Left lobe of liver (tissue), 2 donors: ENCODE measurements at regions not wholly inside any gene's neighbourhood (a gene's known extent, or its start where the extent isn't known, plus 50 kb on each side); places are given as distances from the start of the nearest gene placed in this dataset.
"Not testable (repeated sequence)": the region's sequence is repeated elsewhere in the genome, so short reads cannot be mapped to it uniquely, and the experiment has no call there.

Experiments used
- ATAC-seq: fragments of 200-7000 bp; cut with Tn5 transposase; one replicate; pipeline ENCODE4 v1.9.1; 2020; ENCODE audit warnings: mild to moderate bottlenecking, moderate library complexity
- DNase-seq: peaks from one replicate; pipeline ENCODE4 v3.0.0-alpha.2; 2020; ENCODE audit warnings: low spot score
- donor health status: DM: no; HTN: no; CAD: no; lungs with moderate emphysema.
- donor health status: DM: no; HTN: yes; CAD: no.

DNA sequence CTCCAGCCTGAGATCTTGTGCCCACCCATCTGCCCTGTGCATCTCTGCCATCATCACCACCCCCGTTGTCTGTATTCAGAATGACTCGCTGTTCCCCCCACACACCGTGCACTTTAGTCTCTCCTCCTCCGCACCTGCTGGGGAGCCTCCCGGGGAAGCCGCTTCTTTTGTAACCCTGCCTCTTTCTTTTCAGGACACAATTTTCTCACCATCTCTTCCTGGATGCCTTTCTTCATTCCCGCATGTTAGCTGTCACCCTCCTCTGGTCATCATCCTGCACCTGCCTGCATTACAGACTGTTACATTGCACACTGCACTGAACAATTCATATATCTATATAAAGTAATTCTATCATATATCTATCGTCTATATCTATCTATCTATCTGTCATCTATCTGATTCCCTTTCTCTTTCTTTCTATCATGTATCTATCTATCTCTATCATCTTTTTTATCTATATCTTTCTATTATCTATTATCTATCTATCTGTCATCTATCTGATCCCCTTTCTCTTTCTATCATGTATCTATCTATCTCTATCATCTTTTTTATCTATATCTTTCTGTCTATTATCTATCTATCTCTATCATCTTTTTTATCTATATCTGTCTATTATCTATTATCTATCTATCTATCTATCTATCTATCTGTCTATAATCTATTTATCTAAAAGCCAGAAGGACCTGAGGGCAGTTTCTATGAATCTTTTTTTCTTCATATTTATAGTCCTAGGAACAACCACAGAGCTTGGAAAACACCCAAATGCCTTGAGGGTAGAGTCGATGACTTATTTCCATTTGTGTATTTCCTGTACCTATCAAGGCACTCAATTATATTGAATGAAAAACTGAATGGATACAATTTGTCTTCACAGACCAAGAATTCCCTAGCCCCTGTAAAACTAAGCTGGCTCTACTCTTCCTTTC, 642.5 kb downstream of the ACTR3B start:
- ATAC-seq: no peak
- no peak for DNase-seq

GRCh38 chr7:153402721-153403541, 643.4 kb downstream of the ACTR3B start:
- ATAC-seq: no peak
- no peak for DNase-seq

DNA sequence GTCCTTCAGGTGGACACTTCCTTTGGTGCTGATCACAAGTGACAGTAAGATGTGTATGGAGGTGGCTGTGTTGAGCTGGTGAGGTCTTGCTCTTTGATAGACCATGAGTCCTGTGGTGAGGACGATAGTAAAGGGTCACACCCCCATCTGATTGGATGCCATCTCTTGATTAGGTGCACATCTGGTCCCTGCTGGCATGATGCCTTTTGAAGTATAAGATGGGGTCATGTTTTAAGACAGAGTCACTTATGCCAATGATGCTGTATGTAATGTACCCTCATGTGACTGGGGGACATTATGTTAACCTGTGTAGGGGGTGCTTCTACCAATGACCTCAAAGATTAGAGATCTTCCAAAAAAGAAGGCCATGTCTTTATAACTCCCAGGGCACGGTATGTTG, 644.6 kb downstream of the ACTR3B start:
- ATAC-seq (no peak), DNase-seq (no peak)

- DNase-seq: no peak
- no peak for ATAC-seq
These were observed 645.3 kb downstream of the ACTR3B start for GRCh38 chr7:153404781-153405279.

DNA sequence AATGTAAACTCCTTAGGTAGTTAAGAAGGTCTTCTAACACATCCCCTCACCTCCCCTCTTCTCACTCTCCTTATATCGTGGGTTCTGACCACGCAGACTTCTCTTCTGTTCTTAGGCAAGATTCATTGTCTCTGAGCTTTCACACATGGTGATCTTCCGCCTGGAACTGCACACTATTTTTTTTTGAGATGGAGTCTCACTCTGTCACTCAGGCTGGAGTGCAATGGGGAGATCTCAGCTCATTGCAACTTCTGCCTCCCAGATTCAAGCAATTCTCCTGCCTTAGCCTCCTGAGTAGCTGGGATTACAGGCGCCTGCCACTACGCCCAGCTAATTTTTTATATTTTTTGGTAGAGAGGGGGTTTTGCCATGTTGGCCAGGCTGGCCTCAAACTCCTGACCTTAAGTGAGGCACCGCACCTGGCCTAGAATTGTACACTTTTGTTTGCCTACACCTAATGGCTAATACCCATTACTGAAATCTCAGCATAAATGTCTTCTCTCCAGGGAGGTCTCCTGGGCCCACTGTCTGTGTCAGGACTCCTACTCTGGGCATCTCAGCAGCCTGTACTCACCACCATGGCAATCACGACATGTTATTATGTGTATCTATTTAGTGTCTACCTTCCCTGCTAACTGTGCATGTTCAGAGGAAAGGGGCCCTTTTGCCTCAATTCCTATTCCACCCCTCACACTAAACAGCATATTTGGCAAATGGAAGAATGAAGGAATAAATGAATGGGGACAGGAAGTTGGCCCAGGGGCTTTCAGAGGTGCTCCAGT, 646.3 kb upstream of the DPP6 start:
- DNase-seq: no peak
- ATAC-seq: no peak

DNA sequence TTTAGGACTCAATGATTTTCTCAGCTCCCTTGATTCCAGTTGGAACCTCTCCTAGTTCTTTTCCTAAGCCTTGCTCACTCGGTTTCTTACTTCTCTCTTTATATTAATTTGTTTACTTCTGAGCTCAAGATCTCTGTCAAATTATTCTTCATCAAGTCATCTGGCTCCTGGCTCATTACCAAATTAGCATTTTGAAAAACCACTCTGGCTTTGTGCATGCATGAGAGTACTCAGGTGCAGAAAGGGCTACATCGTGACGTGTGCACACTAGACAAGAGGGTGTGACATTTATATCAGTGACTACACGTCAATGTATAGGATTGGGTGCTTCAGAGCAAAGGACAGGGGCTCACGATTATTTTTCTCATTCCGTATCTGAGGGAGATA, 645.7 kb upstream of the DPP6 start:
- DNase-seq (no peak), ATAC-seq (no peak)

GRCh38 chr7:153407291-153408046, 644.7 kb upstream of the DPP6 start:
- ATAC-seq: no peak
- no peak for DNase-seq

- ATAC-seq: no peak
- no peak for DNase-seq
These were observed 643.5 kb upstream of the DPP6 start for GRCh38 chr7:153408360-153409335.

DNA sequence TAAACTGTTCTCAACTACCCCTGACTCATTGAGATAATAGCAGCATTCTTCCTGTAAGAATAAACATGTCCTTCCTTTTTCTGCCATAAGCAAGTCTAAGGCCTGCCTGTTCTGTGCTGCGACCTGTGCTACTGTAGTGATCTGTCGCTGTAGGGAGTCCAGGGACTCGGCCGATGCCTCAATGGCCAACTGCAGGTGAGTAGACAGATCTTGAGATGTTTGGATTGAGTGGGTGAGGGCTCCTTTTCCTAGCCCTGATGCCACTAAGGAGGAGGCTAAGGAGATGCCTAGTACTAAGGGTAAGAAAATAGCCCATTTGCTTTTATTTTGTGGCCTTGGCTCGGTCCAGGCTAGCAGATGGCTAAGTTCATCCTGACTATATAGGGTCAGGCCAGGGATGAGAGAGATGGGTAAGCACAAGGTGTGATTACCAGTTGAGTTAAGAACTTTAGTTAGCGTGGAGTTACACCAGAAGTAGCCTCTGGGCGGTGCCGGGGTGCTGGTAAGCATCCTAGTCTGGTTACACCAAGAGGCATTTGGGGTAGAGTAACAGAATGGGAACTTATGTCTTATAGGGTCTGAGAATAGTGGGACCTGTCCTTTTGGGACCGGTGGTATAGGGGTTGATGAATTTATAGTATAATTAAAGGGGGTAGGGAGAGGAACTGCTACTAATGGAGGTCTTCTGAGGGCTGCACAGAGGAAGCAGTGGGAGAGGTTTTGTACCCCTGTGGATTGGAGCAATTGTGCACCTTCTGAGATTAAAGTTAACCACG, 642.4 kb upstream of the DPP6 start:
- ATAC-seq: not testable (repeated sequence)

DNA sequence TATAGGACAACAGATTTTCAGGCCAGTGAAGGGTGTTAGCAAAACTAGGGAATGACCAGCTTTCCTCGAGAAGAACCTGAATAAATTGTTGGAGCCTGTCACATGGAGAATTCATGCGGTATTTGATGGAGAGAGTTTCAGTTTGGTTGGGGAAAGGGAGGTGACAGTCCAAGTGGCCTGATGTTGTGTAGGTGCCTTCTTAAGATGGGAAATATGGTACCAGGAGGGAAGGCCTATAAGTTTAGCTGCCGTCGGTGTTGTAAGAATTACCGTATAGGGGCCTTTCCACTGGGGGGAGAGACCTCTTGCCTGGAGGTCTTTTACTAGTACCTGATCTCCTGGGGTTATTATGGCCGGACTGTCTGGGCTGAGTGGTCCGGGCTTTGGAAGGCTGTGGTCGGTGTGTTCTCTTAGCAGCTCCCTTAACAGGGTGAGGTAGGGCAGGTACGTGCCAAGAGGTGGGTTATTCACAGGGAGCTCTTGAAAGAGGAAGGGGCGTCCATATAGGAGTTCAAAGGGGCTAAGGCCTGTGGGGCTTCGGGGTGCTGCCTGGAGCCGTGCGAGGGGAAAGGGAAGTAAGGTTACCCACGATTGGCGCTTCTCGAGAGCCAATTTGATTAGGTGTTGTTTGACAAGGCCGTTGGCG, 641.1 kb upstream of the DPP6 start:
- DNase-seq, ATAC-seq: not testable (repeated sequence)

More for the DNA sequence above, 642.4 kb upstream of the DPP6 start:
- not testable (repeated sequence) for DNase-seq

- DNase-seq, ATAC-seq: not testable (repeated sequence)
These were observed 639.9 kb upstream of the DPP6 start for GRCh38 chr7:153412114-153412823.

DNA sequence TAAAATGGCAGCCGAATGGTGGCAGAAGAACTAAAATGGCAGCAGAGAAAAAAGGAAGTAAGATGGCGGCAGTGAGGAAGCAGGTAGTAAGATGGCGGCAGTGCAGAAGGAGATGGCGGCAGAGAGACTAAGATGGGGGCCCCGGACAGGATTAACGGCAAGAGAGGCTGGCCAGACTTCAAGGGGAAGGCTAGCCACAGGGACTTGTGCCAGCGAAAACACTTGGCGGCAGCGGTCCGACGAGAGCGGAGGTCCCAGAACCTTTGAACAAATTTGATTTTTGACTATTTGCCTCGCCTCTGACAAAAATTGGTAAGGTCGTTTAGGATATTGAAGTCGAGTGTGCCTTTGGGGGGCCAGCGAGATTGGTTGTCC, 639.4 kb upstream of the DPP6 start:
- ATAC-seq: not testable (repeated sequence)

DNA sequence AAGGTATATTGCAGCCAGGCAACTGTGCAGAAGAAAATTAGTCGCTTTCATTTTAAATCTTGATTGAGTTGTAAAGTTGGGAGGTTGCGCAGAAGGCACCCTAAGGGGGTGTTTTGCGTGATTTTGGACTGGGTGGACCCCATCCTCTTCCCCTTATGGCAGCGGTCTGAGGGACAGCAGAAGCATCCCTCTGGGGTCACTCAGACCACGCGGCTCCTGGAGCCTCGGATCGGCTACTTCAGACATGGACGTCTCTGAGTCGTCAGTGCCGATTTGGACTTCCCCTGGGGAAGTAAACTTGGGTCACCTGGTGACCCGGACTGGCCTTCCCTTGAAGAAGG, 639.0 kb upstream of the DPP6 start:
- DNase-seq (no peak), ATAC-seq (no peak)

More for the DNA sequence above, 639.4 kb upstream of the DPP6 start:
- not testable (repeated sequence) for DNase-seq

DNA sequence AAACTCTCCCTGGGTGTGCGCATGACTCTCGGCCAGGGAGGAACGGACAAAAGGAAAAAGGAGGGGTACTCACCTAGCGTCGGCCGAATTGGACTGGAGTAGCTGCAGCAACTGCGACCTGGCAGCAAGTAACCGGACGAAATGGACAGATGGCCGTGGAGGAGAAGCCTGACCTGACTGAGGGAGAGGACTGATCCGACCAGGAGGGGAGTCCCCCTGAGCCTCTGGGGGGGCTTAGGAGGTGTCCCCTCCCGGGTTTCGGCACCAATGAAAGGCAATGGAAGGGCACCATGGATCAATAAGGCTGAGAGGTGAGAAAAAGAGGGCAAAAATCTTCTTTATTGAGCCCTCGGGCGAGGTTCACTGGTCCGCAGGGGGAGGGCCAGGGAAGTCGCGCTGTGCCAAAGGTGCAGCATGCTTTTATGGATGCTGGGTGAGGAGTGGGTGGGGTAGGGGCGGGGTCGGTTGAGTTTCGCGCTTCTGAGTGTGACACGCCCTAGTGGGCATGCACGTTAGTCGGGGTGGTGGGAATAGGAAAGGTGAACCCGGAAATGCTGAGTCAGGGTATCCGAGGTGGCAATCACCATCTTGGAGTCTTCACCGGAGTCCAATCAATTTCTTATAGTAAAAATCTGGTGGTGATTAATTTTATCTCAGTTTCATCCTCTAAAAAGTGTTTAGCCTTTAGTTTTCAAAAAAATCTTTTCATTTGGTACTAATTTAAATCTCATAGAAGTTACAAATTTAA, 638.5 kb upstream of the DPP6 start:
- ATAC-seq (no peak), DNase-seq (no peak)

GRCh38 chr7:153414288-153414629, 637.9 kb upstream of the DPP6 start:
- ATAC-seq (no peak), DNase-seq (no peak)

- ATAC-seq: no peak
These were observed 636.6 kb upstream of the DPP6 start for GRCh38 chr7:153415632-153416031.

More at GRCh38 chr7:153415632-153416031, 636.6 kb upstream of the DPP6 start:
- no peak for DNase-seq
